IPS-20b (cell line): ENCODE measurements at regions not wholly inside any gene's neighbourhood (a gene's known extent, or its start where the extent isn't known, plus 50 kb on each side); places are given as distances from the start of the nearest gene placed in this dataset.

Experiments used
- H3K27ac ChIP-seq: one replicate; pipeline ENCODE4 v1.5.1; 2013; ENCODE audit warnings: low read length
- H3K27me3 ChIP-seq: 2 replicates; pipeline ENCODE4 v1.6.1; 2013; ENCODE audit warnings: mild to moderate bottlenecking, low read length, inconsistent platforms; ENCODE audit not compliant: insufficient read depth
- H3K36me3 ChIP-seq: 2 replicates; pipeline ENCODE4 v1.6.1; 2013; ENCODE audit warnings: low read depth, mild to moderate bottlenecking, inconsistent platforms, low read length, moderate library complexity; ENCODE audit not compliant: insufficient read depth
- H3K4me1 ChIP-seq: 2 replicates; pipeline ENCODE4 v1.6.1; 2013; ENCODE audit warnings: mild to moderate bottlenecking, control low read depth, inconsistent platforms, low read length, moderate library complexity; ENCODE audit not compliant: insufficient read depth
- H3K4me3 ChIP-seq: 2 replicates; pipeline ENCODE4 v1.5.1; 2013; ENCODE audit warnings: mild to moderate bottlenecking, low read length, inconsistent platforms
- H3K9ac ChIP-seq: 2 replicates; pipeline ENCODE4 v1.6.1; 2013; ENCODE audit warnings: low read depth, mild to moderate bottlenecking, inconsistent platforms, low read length, moderate library complexity
- H3K9me3 ChIP-seq: 2 replicates; pipeline ENCODE4 v1.6.1; 2013; ENCODE audit warnings: mild to moderate bottlenecking, low read depth, low read length, inconsistent platforms; ENCODE audit not compliant: insufficient read depth

GRCh38 chr16:85373741-85374570 is 239.2 kb upstream of the GSE1 start:
- Histone ChIP-seq H3K27ac (no peak overlapping the region), H3K36me3 (no peaks in the 10 kb centered on the region), H3K9me3 (no peaks in the 10 kb centered on the region), H3K27me3 (peaks cover 4% of the 10 kb centered on the region; the same call in 1 of the 2 replicates), H3K9ac (no peak overlapping the region), H3K4me1 (no peaks in the 10 kb centered on the region), H3K4me3 (no peak overlapping the region)

GRCh38 chr16:85374571-85374872 is 238.6 kb upstream of the GSE1 start:
- no peak overlapping the region for H3K4me3 ChIP-seq
- no peak overlapping the region for H3K9ac ChIP-seq
- H3K36me3 ChIP-seq, result no peaks in the 10 kb centered on the region
- peaks cover 2% of the 10 kb centered on the region; the same call in 1 of the 2 replicates for H3K27me3 ChIP-seq
- H3K4me1 ChIP-seq, result no peaks in the 10 kb centered on the region
- no peaks in the 10 kb centered on the region for H3K9me3 ChIP-seq
- H3K27ac ChIP-seq, result no peak overlapping the region

DNA sequence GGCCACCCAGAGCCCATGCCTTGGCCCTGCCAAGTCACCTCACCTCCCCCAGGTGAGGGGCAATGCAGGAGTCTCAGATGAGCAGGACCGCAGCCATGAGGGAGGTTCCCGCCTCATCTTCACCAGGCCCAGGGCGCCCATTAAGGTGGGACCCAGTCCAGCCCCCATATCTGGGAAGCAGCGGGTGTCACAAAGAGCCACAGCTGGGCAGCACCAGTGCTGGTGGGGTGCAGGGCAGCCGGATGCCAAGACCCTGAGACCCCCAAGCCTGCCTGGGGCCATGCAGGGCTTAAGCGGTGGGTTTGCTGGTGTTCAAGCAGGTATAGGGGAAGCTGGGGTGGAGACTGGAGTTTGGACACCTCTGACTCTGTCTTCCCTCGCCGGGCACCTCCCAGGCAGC is 237.8 kb upstream of the GSE1 start:
- Histone ChIP-seq H3K27me3 (no peaks in the 10 kb centered on the region), H3K9ac (no peak overlapping the region), H3K27ac (no peak overlapping the region), H3K4me1 (no peaks in the 10 kb centered on the region), H3K9me3 (no peaks in the 10 kb centered on the region), H3K36me3 (no peaks in the 10 kb centered on the region), H3K4me3 (no peak overlapping the region)

DNA sequence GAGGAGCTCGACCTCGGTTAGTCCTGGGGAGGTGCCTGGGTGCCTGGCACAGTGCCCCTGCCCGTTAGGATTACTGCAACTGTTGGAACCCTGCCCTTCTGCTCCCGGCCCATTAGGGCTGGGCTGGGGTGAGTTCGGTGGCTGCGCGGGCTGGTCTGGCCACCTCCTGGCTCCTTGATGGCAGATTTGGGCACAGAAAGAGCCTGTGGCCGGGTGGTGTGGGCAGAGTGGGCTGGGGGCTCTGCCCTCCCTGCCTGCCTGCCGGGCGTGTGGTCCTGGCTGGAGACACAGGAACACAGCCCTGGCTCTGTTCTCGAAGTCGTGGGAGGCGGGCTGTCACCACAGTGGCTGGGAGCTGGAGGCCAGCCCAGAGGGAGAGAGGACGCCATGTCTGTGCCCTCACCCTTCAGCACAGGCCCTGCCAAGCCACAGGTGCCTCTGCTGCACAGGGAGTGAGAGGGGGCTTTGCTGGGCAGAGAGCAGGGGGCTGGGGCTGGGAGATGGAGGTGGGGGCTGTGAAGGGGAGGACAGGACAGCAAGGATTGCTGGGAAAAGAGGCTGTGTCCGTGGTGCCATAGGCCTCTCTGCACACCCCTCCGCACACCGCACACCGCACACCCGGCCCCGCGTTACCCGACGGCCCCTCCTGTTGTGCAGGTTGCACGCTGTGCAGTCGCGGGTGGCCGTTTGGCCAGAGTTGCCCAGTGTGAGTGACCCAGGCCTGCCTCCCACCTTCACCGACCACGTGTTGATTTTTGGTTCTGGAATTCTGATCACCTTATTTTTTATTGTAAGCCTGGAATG is 236.6 kb upstream of the GSE1 start:
- Histone ChIP-seq H3K4me1 (no peaks in the 10 kb centered on the region), H3K36me3 (no peaks in the 10 kb centered on the region), H3K27me3 (no peaks in the 10 kb centered on the region), H3K9ac (no peak overlapping the region), H3K9me3 (no peaks in the 10 kb centered on the region), H3K4me3 (no peak overlapping the region), H3K27ac (no peak overlapping the region)

- Histone ChIP-seq H3K27me3 (no peaks in the 10 kb centered on the region), H3K9me3 (no peaks in the 10 kb centered on the region), H3K36me3 (no peaks in the 10 kb centered on the region), H3K9ac (no peak overlapping the region), H3K4me3 (no peak overlapping the region), H3K27ac (no peak overlapping the region), H3K4me1 (no peaks in the 10 kb centered on the region)
Observed at GRCh38 chr16:85377388-85378144, 235.6 kb upstream of the GSE1 start.

- H3K9ac ChIP-seq, result no peak overlapping the region
- H3K27me3 ChIP-seq, result no peaks in the 10 kb centered on the region
- H3K4me1 ChIP-seq, result no peaks in the 10 kb centered on the region
- H3K9me3 ChIP-seq, result no peaks in the 10 kb centered on the region
- H3K27ac ChIP-seq, result no peak overlapping the region
- H3K4me3 ChIP-seq, result no peak overlapping the region
- no peaks in the 10 kb centered on the region for H3K36me3 ChIP-seq
Observed at GRCh38 chr16:85378145-85379040, 234.7 kb upstream of the GSE1 start.

DNA sequence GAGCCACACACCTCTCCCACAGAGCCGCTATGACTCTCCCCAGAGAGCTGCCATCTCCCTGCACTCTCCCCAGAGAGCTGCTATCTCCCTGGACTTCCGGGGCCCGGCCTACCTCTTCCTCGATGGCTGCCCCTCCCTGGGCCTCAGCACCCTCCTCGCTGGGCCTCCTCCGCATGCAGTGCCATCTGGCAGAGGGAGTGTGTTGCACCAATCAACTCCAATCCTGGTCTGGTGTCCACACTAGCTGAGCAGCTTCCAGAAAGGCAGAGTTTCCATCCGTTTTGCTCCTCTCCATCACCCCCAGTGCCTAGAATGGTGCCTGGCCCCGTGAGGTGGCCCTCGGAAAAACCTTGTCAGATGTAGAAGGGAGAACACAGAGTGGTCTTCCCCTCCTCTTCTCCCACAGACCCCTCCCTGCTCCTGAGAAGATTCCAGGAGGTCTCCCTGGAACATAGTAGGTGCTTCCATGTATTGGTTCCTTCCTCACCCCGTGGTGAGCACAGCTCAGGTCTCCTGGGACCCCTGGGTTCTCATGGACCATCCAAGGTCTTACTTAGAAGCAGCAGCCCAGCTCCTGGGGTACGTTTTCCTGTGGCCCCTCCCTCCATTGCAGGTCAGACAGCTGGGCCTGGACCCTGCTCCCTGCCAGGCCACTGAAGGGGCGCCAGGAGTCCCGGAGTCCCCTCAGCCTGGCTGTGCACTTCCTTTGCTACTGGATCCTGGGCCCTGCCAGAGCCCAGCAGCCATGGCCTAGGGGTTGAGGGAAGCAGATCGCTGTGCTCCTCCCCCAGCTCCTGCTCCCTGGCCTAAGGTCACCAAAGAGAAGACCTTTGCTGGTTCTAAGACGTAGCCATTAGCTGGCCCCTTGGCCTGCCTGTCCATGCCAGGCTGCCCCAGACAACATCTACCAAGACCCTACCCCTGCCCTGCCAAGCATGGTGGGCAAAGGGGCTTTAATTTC is 233.8 kb upstream of the GSE1 start:
- no peaks in the 10 kb centered on the region for H3K9me3 ChIP-seq
- H3K4me3 ChIP-seq, result no peak overlapping the region
- no peaks in the 10 kb centered on the region for H3K36me3 ChIP-seq
- no peaks in the 10 kb centered on the region for H3K27me3 ChIP-seq
- H3K4me1 ChIP-seq, result no peaks in the 10 kb centered on the region
- H3K9ac ChIP-seq, result no peak overlapping the region
- H3K27ac ChIP-seq, result no peak overlapping the region

DNA sequence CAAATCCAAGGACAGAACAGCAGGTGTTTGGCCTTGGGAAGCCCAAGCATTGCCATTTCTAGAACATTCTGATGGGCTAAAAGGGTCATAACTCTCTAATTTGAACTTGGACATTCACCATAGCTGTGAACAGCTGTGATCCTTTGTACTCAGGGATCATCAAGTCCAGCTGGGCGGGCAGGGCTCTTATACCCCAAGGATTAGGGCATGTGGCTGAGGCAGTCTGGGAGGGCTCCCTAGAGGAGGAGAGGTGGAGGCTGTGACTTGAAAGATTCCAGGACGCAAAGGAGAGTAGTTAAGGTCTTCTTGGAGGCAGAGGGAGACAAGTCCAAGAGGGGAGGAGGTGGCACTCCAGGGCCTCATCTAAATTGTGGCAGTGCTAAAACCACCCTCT is 233.1 kb upstream of the GSE1 start:
- Histone ChIP-seq H3K9me3 (no peaks in the 10 kb centered on the region), H3K36me3 (no peaks in the 10 kb centered on the region), H3K27ac (no peak overlapping the region), H3K9ac (no peak overlapping the region), H3K4me3 (no peak overlapping the region), H3K4me1 (no peaks in the 10 kb centered on the region), H3K27me3 (no peaks in the 10 kb centered on the region)

GRCh38 chr16:85380905-85381737 is 232.0 kb upstream of the GSE1 start:
- Histone ChIP-seq H3K36me3 (no peaks in the 10 kb centered on the region), H3K9me3 (no peaks in the 10 kb centered on the region), H3K27ac (no peak overlapping the region), H3K4me1 (no peaks in the 10 kb centered on the region), H3K27me3 (no peaks in the 10 kb centered on the region), H3K9ac (no peak overlapping the region), H3K4me3 (no peak overlapping the region)
